HEK293 (cell line): ENCODE measurements at regions not wholly inside any gene's neighbourhood (a gene's known extent, or its start where the extent isn't known, plus 50 kb on each side); places are given as distances from the start of the nearest gene placed in this dataset.
A peak's percentile ranks its signal among the peaks of the same experiment; 100 is the strongest.

Source experiments
- BCL11A ChIP-seq: fragments of 450-650 bp; formaldehyde crosslinking; IDR thresholded peaks from 2 replicates; pipeline ENCODE4 v1.5.1; 2016; ENCODE audit warnings: low read depth, missing biosample characterization, missing genetic modification characterization
- SALL2 ChIP-seq: fragments of 450-650 bp; formaldehyde crosslinking; IDR thresholded peaks from 2 replicates; pipeline ENCODE4 v1.5.0; 2017; ENCODE audit warnings: missing biosample characterization, mild to moderate bottlenecking, missing genetic modification characterization, borderline replicate concordance
- YY1 ChIP-seq: fragments of 450-650 bp; formaldehyde crosslinking; IDR thresholded peaks from 2 replicates; pipeline ENCODE4 v1.5.1; 2018; ENCODE audit warnings: missing biosample characterization, missing genetic modification characterization
- YY2 ChIP-seq: fragments of 450-650 bp; formaldehyde crosslinking; IDR thresholded peaks from 2 replicates; pipeline ENCODE4 v1.5.1; 2016; ENCODE audit warnings: missing biosample characterization, missing genetic modification characterization
- ZEB2 ChIP-seq: fragments of 450-650 bp; formaldehyde crosslinking; IDR thresholded peaks from 2 replicates; pipeline ENCODE4 v1.5.1; 2016; ENCODE audit warnings: missing biosample characterization, missing genetic modification characterization
- ZFHX2 ChIP-seq: fragments of 450-650 bp; formaldehyde crosslinking; conservative IDR thresholded peaks from 2 replicates; pipeline ENCODE4 v1.5.1; 2016; ENCODE audit warnings: missing biosample characterization, missing genetic modification characterization
- ZNF138 ChIP-seq: fragments of 450-650 bp; formaldehyde crosslinking; IDR thresholded peaks from 2 replicates; pipeline ENCODE4 v1.5.1; 2016; ENCODE audit warnings: missing biosample characterization, missing genetic modification characterization, borderline replicate concordance
- ZNF24 ChIP-seq: fragments of 450-650 bp; formaldehyde crosslinking; IDR thresholded peaks from 2 replicates; pipeline ENCODE4 v1.5.1; 2016; ENCODE audit warnings: missing biosample characterization, missing genetic modification characterization
- ZNF248 ChIP-seq: fragments of 450-650 bp; formaldehyde crosslinking; IDR thresholded peaks from 2 replicates; pipeline ENCODE4 v1.5.1; 2017; ENCODE audit warnings: missing biosample characterization, missing genetic modification characterization
- ZNF324 ChIP-seq: fragments of 450-650 bp; formaldehyde crosslinking; IDR thresholded peaks from 2 replicates; pipeline ENCODE4 v1.5.1; 2016; ENCODE audit warnings: missing biosample characterization, missing genetic modification characterization
- ZNF354C ChIP-seq: fragments of 450-650 bp; formaldehyde crosslinking; IDR thresholded peaks from 2 replicates; pipeline ENCODE4 v1.5.1; 2016; ENCODE audit warnings: missing biosample characterization, missing genetic modification characterization, low read depth, borderline replicate concordance
- ZNF366 ChIP-seq: fragments of 450-650 bp; formaldehyde crosslinking; conservative IDR thresholded peaks from 2 replicates; pipeline ENCODE4 v1.5.1; 2016; ENCODE audit warnings: missing biosample characterization, missing genetic modification characterization
- ZNF391 ChIP-seq: fragments of 450-650 bp; formaldehyde crosslinking; IDR thresholded peaks from 2 replicates; pipeline ENCODE4 v1.5.1; 2016; ENCODE audit warnings: low read depth, missing biosample characterization, missing genetic modification characterization, borderline replicate concordance
- ZNF514 ChIP-seq: fragments of 450-650 bp; formaldehyde crosslinking; IDR thresholded peaks from 2 replicates; pipeline ENCODE4 v1.5.1; 2016; ENCODE audit warnings: missing biosample characterization, missing genetic modification characterization
- ZNF558 ChIP-seq: fragments of 450-650 bp; formaldehyde crosslinking; IDR thresholded peaks from 2 replicates; pipeline ENCODE4 v1.5.1; 2016; ENCODE audit warnings: missing biosample characterization, missing genetic modification characterization
- ZNF785 ChIP-seq: fragments of 450-650 bp; formaldehyde crosslinking; IDR thresholded peaks from 2 replicates; pipeline ENCODE4 v1.5.1; 2016; ENCODE audit warnings: missing biosample characterization, missing genetic modification characterization
- ZNF843 ChIP-seq: fragments of 450-650 bp; formaldehyde crosslinking; IDR thresholded peaks from 2 replicates; pipeline ENCODE4 v1.5.1; 2016; ENCODE audit warnings: missing biosample characterization, missing genetic modification characterization
- ZSCAN16 ChIP-seq: fragments of 450-650 bp; formaldehyde crosslinking; IDR thresholded peaks from 2 replicates; pipeline ENCODE4 v1.5.1; 2016; ENCODE audit warnings: missing biosample characterization, missing genetic modification characterization
- ZSCAN30 ChIP-seq: fragments of 450-650 bp; IDR thresholded peaks from 2 replicates; pipeline ENCODE4 v1.5.1; 2018; ENCODE audit warnings: missing biosample characterization, mild to moderate bottlenecking, missing genetic modification characterization, moderate library complexity
- TF ChIP-seq, protein P1 (sequence below): fragments of 450-650 bp; formaldehyde crosslinking; IDR thresholded peaks from 2 replicates; pipeline ENCODE4 v1.5.1; 2016; ENCODE audit warnings: missing biosample characterization, missing genetic modification characterization, low read depth
- TF ChIP-seq, protein P2 (sequence below): fragments of 450-650 bp; formaldehyde crosslinking; IDR thresholded peaks from 2 replicates; pipeline ENCODE4 v1.5.1; 2016; ENCODE audit warnings: missing biosample characterization, missing genetic modification characterization
- TF ChIP-seq, protein P3 (sequence below): fragments of 450-650 bp; formaldehyde crosslinking; IDR thresholded peaks from 2 replicates; pipeline ENCODE4 v1.5.1; 2016; ENCODE audit warnings: missing biosample characterization, missing genetic modification characterization
- TF ChIP-seq, protein P4 (sequence below): fragments of 450-650 bp; formaldehyde crosslinking; IDR thresholded peaks from 2 replicates; pipeline ENCODE4 v1.5.1; 2017; ENCODE audit warnings: missing biosample characterization, missing genetic modification characterization
- TF ChIP-seq, protein P5 (sequence below): fragments of 450-650 bp; formaldehyde crosslinking; IDR thresholded peaks from 2 replicates; pipeline ENCODE4 v1.5.1; 2016; ENCODE audit warnings: missing biosample characterization, missing genetic modification characterization

DNA sequence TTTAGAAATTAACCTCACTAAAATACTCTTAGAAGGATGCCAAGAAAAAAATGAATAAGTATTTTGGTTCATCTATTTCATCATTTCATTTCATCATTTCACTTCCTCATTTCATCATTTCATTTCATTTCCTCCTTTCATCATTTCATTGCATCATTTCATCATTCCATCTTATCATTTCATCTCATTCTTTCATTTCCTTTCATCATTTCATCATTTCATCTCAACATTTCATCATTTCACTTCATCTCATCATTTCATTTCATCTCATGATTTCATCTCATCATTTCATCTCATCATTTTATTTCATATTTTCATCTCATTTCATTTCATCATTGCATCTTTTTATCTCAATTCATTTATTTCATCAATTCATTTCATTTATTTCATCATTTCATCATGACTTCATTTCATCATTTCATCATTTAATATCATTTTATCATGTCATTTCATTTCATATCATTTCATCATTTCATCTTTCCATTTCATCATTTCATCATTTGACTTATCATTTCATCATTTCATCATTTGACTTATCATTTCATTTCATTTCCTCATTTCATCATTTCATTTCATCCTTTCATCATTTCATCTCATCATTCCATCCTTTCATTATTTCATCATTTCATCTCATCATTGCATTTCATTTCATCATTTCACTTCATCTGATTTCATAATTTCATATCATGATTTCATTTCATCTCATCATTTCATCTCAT lies 129.9 kb downstream of the ZNF92 start (continued):
- TF ChIP-seq ZNF24 (tag by site-specific recombination) (peak; percentile 88), ZNF248 (tag by site-specific recombination) (0 out of 2 replicates have a peak, but pooled peaks have one; percentile 41), ZNF366 (tag by site-specific recombination) (peak; percentile 92), SALL2 (tag by site-specific recombination) (0 out of 2 replicates have a peak, but pooled peaks have one; percentile 36), YY2 (tag by site-specific recombination) (peak; percentile 6; the same call in 1 of the 2 replicates), ZNF138 (tag by site-specific recombination) (no peak), ZFHX2 (tag by site-specific recombination) (no peak), ZNF324 (tag by site-specific recombination) (peak; percentile 70), ZNF843 (no peak), BCL11A (tag by site-specific recombination) (no peak), YY1 (tag by site-specific recombination) (no peak), ZNF558 (peak; percentile 49; the same call in 1 of the 2 replicates), ZEB2 (tag by site-specific recombination) (peak; percentile 16; the same call in 1 of the 2 replicates), ZNF391 (tag by site-specific recombination) (no peak), ZSCAN30 (tag by site-specific recombination) (no peak), ZSCAN16 (tag by site-specific recombination) (no peak), ZNF514 (tag by site-specific recombination) (no peak), ZNF354C (tag by site-specific recombination) (no peak), ZNF785 (peak; percentile 75; the same call in 1 of the 2 replicates)
- TF ChIP-seq, protein P1, sequence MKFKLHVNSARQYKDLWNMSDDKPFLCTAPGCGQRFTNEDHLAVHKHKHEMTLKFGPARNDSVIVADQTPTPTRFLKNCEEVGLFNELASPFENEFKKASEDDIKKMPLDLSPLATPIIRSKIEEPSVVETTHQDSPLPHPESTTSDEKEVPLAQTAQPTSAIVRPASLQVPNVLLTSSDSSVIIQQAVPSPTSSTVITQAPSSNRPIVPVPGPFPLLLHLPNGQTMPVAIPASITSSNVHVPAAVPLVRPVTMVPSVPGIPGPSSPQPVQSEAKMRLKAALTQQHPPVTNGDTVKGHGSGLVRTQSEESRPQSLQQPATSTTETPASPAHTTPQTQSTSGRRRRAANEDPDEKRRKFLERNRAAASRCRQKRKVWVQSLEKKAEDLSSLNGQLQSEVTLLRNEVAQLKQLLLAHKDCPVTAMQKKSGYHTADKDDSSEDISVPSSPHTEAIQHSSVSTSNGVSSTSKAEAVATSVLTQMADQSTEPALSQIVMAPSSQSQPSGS (tag by site-specific recombination), result peak; percentile 91
- TF ChIP-seq, protein P2, sequence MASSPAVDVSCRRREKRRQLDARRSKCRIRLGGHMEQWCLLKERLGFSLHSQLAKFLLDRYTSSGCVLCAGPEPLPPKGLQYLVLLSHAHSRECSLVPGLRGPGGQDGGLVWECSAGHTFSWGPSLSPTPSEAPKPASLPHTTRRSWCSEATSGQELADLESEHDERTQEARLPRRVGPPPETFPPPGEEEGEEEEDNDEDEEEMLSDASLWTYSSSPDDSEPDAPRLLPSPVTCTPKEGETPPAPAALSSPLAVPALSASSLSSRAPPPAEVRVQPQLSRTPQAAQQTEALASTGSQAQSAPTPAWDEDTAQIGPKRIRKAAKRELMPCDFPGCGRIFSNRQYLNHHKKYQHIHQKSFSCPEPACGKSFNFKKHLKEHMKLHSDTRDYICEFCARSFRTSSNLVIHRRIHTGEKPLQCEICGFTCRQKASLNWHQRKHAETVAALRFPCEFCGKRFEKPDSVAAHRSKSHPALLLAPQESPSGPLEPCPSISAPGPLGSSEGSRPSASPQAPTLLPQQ (tag by site-specific recombination), result no peak
- TF ChIP-seq, protein P3, sequence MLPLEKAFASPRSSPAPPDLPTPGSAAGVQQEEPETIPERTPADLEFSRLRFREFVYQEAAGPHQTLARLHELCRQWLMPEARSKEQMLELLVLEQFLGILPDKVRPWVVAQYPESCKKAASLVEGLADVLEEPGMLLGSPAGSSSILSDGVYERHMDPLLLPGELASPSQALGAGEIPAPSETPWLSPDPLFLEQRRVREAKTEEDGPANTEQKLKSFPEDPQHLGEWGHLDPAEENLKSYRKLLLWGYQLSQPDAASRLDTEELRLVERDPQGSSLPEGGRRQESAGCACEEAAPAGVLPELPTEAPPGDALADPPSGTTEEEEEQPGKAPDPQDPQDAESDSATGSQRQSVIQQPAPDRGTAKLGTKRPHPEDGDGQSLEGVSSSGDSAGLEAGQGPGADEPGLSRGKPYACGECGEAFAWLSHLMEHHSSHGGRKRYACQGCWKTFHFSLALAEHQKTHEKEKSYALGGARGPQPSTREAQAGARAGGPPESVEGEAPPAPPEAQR (tag by site-specific recombination), result peak; percentile 95
- TF ChIP-seq, protein P4, sequence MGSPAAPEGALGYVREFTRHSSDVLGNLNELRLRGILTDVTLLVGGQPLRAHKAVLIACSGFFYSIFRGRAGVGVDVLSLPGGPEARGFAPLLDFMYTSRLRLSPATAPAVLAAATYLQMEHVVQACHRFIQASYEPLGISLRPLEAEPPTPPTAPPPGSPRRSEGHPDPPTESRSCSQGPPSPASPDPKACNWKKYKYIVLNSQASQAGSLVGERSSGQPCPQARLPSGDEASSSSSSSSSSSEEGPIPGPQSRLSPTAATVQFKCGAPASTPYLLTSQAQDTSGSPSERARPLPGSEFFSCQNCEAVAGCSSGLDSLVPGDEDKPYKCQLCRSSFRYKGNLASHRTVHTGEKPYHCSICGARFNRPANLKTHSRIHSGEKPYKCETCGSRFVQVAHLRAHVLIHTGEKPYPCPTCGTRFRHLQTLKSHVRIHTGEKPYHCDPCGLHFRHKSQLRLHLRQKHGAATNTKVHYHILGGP (tag by site-specific recombination), result peak; percentile 78
- TF ChIP-seq, protein P5, sequence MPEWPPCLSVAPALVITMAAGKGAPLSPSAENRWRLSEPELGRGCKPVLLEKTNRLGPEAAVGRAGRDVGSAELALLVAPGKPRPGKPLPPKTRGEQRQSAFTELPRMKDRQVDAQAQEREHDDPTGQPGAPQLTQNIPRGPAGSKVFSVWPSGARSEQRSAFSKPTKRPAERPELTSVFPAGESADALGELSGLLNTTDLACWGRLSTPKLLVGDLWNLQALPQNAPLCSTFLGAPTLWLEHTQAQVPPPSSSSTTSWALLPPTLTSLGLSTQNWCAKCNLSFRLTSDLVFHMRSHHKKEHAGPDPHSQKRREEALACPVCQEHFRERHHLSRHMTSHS (tag by site-specific recombination), result peak; percentile 1; the same call in 1 of the 2 replicates
- TF ChIP-seq, all 188 proteins: peak for 22
